HG03280 (cell line): ENCODE measurements at regions not wholly inside any gene's neighbourhood (a gene's known extent, or its start where the extent isn't known, plus 50 kb on each side); places are given as distances from the start of the nearest gene placed in this dataset.

Experiments used
- ATAC-seq: cut with Tn5 transposase; IDR thresholded peaks from one replicate; pipeline ENCODE4 v1.9.1; 2021; ENCODE audit warnings: mild to moderate bottlenecking, moderate library complexity; ENCODE audit not compliant: unreplicated experiment

DNA sequence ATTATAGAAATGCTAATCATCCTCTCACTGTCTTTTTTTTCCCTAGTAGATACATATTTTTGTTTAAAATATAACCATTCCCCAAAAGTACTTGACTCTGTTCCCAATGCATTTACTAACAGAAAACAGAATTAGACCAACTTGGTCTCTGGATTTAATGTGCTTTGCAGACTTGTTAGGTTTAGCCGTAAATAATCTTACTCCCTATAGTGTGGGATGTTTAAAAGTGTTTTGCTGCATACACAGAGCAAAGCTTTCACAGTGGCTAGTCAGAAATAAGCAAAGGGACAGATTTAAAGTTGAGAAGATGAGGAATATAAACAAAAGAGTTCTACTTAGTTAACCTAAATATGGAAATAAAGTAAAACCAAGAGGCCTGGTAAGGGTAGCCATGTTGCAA is 527.5 kb downstream of the HDGFL1 start:
- ATAC-seq = no peak

DNA sequence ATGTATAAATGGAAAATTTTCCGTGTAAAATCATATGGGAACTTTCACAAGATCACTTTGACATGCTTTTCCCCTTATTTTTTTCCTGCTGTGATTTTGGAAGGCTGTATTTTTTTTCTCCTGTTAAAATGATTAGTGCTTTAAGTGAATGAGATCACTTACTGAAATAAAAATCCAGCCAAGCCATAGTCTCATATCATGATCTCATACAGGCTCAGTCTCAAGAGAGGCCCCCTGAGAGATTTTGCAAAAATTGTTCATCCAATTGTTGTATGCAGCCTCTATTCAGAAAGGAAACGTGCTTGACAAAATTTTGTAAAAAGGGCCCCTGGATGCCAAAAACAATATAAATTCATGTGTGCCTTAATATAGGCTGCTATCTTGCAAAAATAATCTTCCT is 528.2 kb downstream of the HDGFL1 start:
- no peak for ATAC-seq

DNA sequence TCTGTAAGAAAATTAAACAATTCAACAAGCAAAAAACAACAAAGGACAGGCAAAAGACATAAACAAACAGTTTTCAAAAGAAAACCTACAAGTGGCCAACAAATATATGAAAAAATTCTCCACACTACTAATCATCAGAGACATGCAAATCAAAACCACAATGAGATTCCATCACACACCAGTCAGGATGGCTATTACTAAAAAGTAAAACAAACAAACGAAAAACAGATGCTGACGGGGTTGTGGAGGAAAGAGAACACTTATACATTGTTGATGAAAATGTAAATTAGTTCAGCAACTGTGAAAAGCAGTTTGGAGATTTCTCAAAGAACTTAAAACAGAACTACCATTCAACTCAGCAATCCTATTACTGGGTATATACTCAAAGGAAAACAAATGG is 537.6 kb downstream of the HDGFL1 start:
- ATAC-seq = no peak

DNA sequence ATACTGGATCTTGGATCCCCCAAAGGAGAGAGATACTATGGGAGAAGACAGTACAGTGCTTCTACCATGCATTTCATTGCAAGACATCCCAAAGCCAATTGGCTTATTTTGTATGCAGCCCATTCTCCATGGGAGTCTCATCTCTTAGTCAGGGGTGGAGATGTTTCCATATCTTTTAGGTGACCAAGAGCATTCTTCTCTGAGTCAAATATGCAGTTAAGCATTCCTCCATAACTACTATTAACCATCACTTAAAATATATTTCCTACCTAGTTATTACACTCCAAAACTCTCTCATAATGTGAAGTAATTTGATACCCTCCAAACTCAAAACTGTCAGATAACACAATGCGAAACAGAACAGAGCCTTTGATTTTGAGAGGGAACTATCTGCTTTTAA is 542.6 kb downstream of the HDGFL1 start:
- no peak for ATAC-seq

DNA sequence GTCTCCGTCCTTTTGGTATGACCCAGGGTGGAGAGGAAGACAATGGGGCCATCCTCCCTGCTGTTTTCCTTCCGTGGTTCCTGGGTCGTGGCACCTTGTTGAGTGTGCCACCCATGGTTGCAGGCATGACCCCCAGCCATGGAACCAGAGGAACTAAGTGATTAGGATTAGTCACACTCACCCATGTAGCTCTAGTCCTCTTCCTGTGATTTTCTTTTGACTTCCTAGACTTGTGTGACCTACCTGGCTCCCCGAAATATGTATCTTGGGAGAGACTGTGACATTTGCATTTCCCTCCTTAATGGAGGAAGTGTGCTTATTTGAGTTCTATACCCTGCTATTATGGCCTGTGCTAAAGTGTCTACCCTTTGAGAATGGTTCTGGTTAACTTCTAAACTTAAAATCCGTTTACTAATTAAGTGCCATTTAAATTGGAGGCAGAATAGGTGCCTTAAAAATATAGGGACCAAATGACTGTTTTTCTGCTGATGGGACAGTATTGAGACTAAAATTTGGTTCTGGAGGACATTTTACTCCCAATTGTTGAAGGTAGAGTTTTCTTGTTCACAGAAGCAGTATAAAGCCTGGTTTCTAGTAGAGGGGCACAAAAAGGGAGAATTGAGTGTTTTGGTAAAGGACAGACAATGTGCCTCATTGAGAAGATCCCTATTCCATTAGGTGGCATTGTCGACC is 545.6 kb downstream of the HDGFL1 start:
- no peak for ATAC-seq

DNA sequence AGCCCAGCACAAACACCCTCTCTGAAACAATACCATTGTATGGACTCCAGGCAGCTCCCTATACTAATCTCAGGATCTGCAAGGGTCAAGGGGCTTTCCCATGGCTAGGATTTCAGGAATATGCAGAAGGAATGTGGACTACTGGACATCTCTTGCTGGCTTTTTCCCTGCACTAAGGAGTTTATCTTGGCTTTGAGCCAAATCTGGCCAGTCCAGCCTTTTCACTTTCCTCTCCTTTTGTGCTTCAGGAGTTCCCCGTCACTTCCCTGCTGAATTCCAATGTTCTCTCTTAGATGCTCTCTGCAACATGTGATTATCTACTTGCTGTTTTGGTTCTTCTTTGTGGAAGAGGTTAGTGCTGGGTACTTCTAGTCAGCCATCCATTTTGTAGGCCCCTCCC is 568.2 kb downstream of the HDGFL1 start:
- ATAC-seq = no peak

DNA sequence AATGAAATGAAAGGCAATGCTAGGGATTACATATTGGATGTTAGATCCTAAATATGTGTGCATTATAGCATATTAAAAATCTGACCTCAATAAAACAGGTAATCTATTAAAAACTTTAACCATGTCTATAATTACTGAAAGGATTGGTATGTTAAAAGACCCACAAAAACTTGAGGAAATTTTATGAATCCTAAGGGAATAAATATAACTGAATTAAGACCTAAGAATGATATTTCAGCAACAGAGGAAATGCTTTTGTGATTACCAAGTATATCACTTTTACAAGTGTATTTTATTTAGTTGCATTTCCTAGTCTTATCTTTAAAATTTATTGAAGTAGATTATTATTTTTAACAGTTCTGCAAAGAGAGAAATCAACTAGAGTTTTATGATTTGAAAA is 571.5 kb downstream of the HDGFL1 start:
- no peak for ATAC-seq

DNA sequence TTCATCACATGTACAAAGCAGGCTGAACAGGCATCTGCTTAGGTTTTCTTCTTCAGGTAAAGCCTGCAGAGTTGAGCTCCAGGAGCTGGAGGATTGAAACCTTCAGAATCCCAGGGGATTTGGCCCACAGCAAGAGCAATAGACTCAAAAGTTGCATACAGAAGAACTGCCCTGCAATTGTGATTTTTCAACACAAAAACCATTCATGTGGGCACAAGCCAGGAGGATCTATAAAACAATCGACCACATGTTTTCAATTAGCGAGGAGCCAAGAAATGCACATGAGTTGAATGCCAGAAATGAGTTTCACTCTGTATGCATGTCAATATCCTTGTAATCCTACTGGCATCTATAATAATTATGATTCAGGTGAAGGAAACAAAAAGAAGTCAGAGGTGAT is 576.4 kb downstream of the HDGFL1 start:
- no peak for ATAC-seq

DNA sequence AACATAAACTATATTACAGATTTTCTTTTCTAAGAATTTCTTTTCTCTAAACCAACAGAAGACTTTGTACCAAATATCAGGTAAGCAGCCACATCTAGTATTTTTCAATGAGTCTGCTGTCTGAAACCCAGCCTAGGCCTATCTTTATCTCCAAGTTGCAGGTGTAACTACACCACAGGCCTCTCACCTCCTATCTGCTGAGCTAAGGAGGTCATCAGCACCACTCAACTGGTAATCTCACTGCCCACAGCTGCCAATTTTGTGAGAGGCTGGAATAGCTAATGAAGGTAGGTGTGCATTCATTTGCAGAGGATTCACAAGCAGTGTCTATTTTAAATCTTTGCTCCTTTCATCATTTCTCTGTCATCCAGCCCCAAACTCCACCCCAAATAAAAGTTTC is 584.8 kb downstream of the HDGFL1 start:
- no peak for ATAC-seq

DNA sequence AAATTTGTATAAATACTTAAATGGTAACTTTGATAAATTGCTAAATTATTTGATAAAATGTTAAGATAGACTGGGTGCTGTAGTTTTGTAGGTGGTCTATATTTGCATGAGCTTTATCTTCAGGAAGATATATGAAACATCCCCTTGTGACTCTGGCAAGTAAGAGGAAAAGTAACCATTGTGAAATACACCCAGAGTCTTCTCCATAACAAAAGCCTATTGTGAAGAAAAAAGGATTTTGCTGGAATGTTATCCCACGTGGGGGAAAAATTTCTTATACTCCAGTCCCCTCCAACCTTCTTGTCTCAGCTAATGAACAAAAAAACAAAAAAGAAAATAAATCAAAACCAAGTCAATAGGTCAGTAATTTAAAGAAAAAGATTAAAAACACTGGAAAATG is 600.7 kb downstream of the HDGFL1 start:
- no peak for ATAC-seq

DNA sequence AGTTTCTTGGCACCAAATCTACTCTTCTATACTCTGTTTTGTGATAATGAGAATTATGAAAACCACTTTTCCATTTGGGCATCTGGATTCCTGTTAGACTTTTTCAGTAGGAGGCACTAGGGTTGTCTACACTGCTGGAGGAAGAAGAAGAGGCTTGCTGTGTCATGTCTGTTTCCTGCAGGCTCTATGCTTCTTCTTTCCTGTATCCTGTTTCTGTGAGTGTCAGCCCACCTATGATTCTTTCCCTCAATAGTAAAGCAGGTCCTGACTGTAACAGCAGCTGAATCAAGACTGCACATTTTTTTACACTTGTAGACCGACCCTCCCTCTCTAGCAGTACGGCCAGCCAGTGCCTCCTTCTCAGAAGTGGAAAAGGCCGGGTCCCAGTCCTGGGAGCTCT is 603.9 kb downstream of the HDGFL1 start:
- ATAC-seq = no peak

DNA sequence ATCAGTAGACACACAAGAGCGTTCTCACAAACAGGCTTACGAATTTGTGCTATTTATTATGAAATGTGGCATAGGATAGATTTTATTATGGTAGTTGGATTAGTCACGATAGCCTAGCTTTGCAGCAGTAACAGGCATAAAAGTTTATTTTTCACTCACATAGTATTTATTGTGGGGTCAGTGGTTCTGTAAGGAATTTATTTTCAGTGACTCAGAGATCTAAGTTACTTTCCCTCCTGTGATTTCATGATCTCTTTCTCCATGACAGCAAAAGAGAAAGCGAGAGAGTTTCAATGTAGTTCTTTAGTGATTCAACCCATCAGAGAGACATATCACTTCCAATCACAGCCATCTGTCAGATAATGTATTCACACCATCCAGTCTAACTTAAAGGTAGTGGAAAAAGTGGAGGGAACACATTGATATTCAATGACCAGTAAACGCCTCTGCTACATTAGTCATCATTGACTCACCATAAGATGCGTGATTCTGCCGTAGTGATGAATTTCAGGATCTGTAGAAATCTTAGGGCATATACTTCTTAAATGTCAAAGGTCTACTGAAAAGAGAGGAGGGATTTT is 605.5 kb downstream of the HDGFL1 start:
- ATAC-seq = no peak

DNA sequence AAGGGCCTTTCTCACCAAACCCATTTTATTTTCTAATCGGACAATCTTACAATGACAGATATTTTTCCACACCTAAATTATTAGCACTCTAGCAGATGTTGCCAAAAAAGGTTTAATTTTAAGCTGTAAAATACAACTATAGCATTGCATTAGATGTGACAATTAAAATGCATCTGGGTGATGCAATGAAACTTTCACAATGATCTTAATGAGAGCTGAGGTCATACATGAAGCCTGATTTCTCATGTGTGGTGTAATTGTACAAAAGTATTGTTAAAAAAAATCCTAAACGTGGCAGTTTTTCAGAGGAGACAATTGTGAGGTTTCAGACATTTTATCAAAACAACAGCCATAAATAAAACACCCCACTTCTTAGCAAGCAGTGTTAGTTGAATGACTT is 606.0 kb downstream of the HDGFL1 start:
- ATAC-seq = no peak

DNA sequence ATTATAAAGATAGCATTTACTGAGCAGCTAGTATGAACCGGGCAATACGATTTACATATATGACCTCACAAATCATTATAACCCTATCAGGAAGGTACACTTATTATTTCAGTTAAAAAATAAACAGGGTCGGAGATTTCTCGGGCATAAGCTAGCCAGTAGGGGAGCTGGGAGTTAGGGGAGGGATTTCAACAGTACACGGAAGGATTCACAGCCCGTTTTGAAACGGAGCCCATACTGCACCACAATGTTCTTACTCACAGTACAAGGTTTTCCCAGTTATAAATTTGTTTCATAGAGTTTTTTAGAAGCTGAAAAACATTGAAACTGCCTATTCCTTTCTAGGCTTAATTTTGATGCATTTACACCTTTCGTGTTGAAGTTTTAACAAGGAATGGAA is 607.1 kb downstream of the HDGFL1 start:
- no peak for ATAC-seq

DNA sequence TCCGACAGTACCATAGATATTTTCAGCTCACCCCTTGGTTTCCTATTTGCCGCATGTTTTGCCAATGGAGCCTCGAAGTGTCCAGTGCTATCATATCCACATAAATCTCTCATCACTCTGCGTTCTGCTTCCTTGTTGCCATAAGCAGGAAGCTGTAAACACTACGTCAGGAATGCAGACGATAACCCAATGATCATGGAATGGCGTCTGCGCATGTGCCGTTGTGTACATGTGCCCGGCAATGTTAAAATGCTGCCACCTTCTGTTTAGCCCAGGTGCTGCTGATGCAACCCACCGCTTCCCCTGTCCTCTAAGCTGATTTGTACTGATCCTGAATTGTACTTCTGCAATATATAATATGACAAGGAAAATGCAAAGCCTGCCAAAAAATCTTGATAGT is 607.5 kb downstream of the HDGFL1 start:
- ATAC-seq = no peak

DNA sequence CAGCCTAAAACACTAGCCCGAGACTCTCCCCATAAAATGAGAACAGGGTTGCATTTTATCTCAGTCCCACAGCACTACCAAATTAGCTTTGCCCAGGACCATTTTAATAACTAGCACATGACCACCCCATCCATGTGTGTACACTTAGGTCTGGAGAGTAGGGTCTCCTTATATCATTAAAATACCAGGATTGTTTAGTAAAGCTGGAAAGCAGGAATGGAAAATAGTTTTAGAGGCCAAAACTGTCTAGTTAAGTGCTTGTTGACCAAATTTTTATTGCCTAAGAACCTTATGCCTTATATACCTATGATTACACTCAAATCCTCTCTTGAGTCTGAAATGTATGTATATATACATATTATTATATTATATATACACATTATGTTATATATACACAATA is 608.4 kb downstream of the HDGFL1 start:
- no peak for ATAC-seq

DNA sequence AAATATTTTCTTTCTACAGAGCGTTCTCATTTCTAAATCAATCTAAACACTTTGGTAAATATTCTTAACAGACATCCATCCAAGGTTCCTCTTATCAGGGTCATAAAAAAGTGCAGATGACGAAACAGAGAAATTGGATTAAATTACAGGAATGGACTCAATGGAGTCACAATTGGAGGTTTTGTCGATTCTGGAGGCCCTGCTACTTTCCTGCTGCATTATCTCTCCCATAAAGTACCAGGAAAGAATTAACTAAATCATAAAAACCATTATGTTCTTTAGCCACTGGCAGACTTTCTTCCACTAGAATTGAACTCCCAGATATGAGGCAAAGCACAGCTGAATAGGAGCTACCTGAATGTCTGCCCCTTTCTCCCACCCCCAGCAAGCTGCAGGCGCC is 610.6 kb downstream of the HDGFL1 start:
- ATAC-seq = no peak

DNA sequence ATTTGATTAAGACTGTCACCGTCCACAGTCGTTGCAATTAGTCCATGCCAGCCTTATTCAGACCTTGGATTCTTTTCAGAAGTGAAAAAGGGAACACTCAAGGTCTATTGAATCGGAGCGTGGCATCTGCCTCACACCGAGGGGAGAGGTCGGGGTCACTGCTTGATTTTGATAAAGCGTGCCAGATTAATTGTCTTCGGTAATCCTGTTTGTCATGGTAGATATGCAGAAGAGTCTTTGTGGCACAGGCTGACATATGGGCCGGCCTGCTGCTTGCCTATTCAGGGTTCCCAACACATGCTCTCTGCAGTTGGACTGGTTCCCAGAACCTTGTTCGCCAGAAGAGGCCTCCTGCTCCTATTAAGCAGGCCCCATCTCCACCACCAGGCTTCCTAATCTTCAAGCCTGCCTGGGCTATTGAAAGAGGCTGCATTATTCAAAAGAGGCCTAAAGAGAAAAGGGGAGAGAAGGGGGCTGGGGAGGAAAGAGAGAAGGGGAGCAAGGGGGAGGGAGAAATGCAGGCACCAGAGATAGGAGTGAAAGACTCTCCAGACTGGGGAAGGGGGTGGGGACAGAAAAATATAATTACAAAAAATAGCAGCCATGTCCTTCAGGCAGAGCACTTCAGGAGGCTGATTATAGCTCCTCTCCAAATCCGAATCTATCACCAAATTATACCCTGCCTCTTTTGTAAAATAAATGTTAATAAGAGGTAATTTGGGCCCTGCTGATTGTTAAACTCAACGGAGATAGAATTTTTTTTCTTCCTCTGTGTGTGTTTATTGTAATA is 611.3 kb downstream of the HDGFL1 start:
- no peak for ATAC-seq

DNA sequence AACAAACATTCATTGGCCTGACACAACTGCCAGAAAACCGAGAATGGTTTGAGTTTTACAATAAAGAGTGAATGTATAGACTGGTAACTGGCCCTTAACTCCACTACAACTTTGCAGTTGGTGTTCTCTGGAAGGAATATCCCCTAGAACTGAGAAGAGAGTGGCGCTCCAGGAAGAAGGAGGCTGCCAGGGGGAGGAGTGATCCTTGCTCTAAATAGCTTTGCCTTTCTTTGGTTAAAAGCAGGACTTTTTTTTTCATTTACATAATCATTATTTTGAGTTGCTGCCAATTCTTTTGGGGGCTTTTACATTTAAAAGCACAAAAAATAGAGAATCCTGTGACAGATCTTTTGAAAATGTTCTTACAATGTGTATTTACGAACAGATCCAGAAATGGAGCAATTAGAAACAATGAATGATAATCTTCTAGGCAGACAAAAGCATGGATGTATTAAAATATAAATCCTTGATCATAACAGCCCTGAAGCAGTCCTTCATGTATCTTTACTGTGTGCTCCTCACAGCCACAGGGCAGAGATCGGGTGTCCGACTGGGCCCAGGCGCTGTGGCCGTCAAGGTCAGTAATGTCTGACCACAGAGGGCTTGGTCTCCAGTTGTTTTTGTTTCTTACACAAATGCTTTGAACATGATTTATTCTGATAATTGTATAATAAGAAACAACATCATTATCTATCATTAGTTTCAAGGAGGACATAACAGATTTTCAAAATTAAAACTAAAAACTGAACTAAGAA is 612.2 kb downstream of the HDGFL1 start:
- no peak for ATAC-seq

DNA sequence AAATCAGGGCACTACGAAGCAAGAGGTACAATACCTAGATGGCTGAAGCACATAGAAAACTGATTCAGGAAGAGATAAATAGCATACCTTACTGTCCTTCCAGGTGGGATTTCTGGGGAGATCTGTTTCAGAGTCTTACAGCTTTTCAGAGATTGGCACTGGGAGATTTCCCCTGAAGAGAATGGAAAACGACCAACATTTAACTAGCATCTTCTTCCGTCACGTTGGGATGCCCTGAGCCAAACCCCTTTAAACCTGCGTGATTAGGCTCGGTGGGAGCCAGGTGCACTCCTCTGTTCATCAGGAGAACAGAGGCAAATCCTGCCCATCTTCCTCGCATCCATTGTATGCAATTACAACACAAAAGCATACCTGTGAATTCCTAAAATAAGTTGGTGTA is 614.5 kb downstream of the HDGFL1 start:
- no peak for ATAC-seq

DNA sequence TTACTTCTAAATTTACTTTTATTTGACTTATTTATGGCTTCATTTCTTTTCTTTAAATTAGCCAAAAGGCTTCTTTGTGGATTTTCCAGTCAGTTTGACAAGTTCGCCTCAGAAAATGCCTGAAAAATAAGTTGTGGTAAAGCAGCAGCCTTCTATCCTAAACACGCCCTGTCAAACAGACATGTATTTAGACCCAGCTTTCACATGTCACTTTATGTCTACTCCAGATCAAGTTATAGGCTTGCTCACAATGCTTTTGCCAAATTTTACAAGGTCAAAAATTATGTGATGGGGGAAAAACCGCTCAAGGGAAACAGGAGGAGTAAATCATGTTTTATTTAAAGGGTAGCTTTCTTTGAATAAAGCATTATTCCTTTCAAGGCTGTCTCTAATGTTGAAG is 615.0 kb downstream of the HDGFL1 start:
- ATAC-seq = no peak

DNA sequence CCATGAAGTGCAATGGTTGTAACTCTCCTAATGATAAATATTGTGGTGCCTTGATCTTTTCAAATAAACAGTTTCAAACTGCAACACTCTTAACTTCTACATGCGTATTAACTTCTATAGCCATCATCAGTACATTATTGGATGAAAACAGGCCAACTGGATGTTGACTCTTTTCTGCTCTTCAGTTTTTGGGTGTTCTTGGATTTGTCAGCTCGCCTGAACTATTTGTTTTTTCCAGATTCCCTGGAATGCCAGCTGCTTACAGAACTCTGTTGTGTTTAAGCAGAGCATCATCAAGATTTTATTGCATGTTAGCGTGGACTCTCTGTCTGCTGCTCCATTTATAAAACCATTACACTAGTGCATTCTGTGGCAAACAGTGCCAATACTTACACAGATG is 626.1 kb downstream of the HDGFL1 start:
- no peak for ATAC-seq
